IMR-90 (cell line): ENCODE measurements at regions not wholly inside any gene's neighbourhood (a gene's known extent, or its start where the extent isn't known, plus 50 kb on each side); places are given as distances from the start of the nearest gene placed in this dataset.
"Not testable (repeated sequence)": the region's sequence is repeated elsewhere in the genome, so short reads cannot be mapped to it uniquely, and the experiment has no call there.

Experiments used
- ATAC-seq: fragments of 200-7000 bp; cut with Tn5 transposase; 2 replicates; pipeline ENCODE4 v1.9.1; 2020; ENCODE audit warnings: low read depth, mild to moderate bottlenecking, moderate library complexity
- BruUV-seq: library from RNA; stranded (reverse); fragments of 400-500 nt; replicated peaks from 2 replicates; lab custom pipeline; 2021; lab: Mats Ljungman, UMichigan
- CTCF ChIA-PET: fragments of 300-600 bp; formaldehyde crosslinking; extraction: SDS; loops from one replicate; lab custom pipeline; 2021; ENCODE audit warnings: antibody characterized with exemption; lab: Yijun Ruan, JAX
- POLR2A ChIA-PET: fragments of 300-600 bp; sonication (Branson Sonifier 250); formaldehyde crosslinking; loops from one replicate; lab custom pipeline; 2022; ENCODE audit warnings: antibody characterized with exemption; ENCODE audit not compliant: unreplicated experiment; lab: Charles Lee
- DNase-seq: peaks from one replicate; pipeline ENCODE4 v3.0.0; 2013
- H2AFZ ChIP-seq: replicated peaks from 2 replicates; pipeline ENCODE3; 2013; ENCODE audit warnings: low read length, mild to moderate bottlenecking; ENCODE audit not compliant: poor library complexity
- H2AK5ac ChIP-seq: 2 replicates; pipeline ENCODE4 v1.6.1; 2013; ENCODE audit warnings: low read depth, low read length, inconsistent platforms
- H2AK9ac ChIP-seq: replicated peaks from 2 replicates; pipeline ENCODE3; 2013; ENCODE audit warnings: mild to moderate bottlenecking, low read depth, low read length, moderate library complexity; ENCODE audit not compliant: poor library complexity
- H2BK120ac ChIP-seq: 2 replicates; pipeline ENCODE4 v1.6.1; 2013; ENCODE audit warnings: low read depth, low read length, inconsistent platforms
- H2BK15ac ChIP-seq: 3 replicates; pipeline ENCODE4 v1.6.1; 2013; ENCODE audit warnings: low read depth, low read length, inconsistent platforms
- H2BK20ac ChIP-seq: 2 replicates; pipeline ENCODE4 v1.6.1; 2013; ENCODE audit warnings: low read depth, mild to moderate bottlenecking, inconsistent platforms, low read length, moderate library complexity
- H2BK5ac ChIP-seq: 2 replicates; pipeline ENCODE4 v1.6.1; 2013; ENCODE audit warnings: mild to moderate bottlenecking, low read depth, low read length, inconsistent platforms; ENCODE audit not compliant: poor library complexity, severe bottlenecking
- H3K14ac ChIP-seq: replicated peaks from 2 replicates; pipeline ENCODE4 v1.6.1; 2013; ENCODE audit warnings: low read depth, low read length, inconsistent platforms
- H3K18ac ChIP-seq: 2 replicates; pipeline ENCODE4 v1.6.1; 2013; ENCODE audit warnings: low read depth, low read length, control low read depth
- H3K23ac ChIP-seq: 2 replicates; pipeline ENCODE4 v1.6.1; 2013; ENCODE audit warnings: low read depth, low read length, inconsistent platforms
- H3K27ac ChIP-seq: 2 replicates; pipeline ENCODE4 v1.5.1; 2013; ENCODE audit warnings: mild to moderate bottlenecking, control low read depth, low read length; ENCODE audit not compliant: insufficient read depth
- H3K27me3 ChIP-seq: 2 replicates; pipeline ENCODE4 v1.6.1; 2013; ENCODE audit warnings: low read length; ENCODE audit not compliant: control insufficient read depth, insufficient read depth
- H3K36me3 ChIP-seq: 2 replicates; pipeline ENCODE4 v1.6.1; 2013; ENCODE audit warnings: low read length, mixed read lengths; ENCODE audit not compliant: control insufficient read depth, insufficient read depth
- H3K4ac ChIP-seq: 2 replicates; pipeline ENCODE4 v1.6.1; 2013; ENCODE audit warnings: low read depth, low read length, inconsistent platforms
- H3K4me1 ChIP-seq: 2 replicates; pipeline ENCODE4 v1.6.1; 2013; ENCODE audit warnings: low read length, mixed read lengths; ENCODE audit not compliant: control insufficient read depth, insufficient read depth
- H3K4me2 ChIP-seq: 2 replicates; pipeline ENCODE4 v1.6.1; 2013; ENCODE audit warnings: low read depth, mild to moderate bottlenecking, control low read depth, low read length, moderate library complexity
- H3K4me3 ChIP-seq: 2 replicates; pipeline ENCODE4 v1.5.1; 2013; ENCODE audit warnings: low read depth, mild to moderate bottlenecking, control low read depth, low read length, moderate library complexity; ENCODE audit not compliant: insufficient read depth
- H3K56ac ChIP-seq: 2 replicates; pipeline ENCODE4 v1.6.1; 2013; ENCODE audit warnings: low read length, inconsistent platforms; ENCODE audit not compliant: insufficient read depth; ENCODE audit errors: extremely low read depth
- H3K79me1 ChIP-seq, 2 experiments: 2 replicates each; pipeline ENCODE4 v1.6.1; 2013; ENCODE audit warnings: low read length in 2 of 2, inconsistent platforms in 1 of 2, low read depth in 1 of 2
- H3K9ac ChIP-seq: 2 replicates; pipeline ENCODE4 v1.6.1; 2013; ENCODE audit warnings: low read depth, low read length, control low read depth
- H3K9me1 ChIP-seq: 2 replicates; pipeline ENCODE4 v1.6.1; 2013; ENCODE audit warnings: low read length, inconsistent platforms; ENCODE audit not compliant: insufficient read depth
- H3K9me3 ChIP-seq: 2 replicates; pipeline ENCODE4 v1.6.1; 2013; ENCODE audit warnings: low read length; ENCODE audit not compliant: control insufficient read depth, insufficient read depth
- H4K20me1 ChIP-seq: 2 replicates; pipeline ENCODE4 v1.6.1; 2013; ENCODE audit warnings: low read length, inconsistent platforms; ENCODE audit not compliant: insufficient read depth
- H4K5ac ChIP-seq: 2 replicates; pipeline ENCODE4 v1.6.1; 2013; ENCODE audit warnings: mild to moderate bottlenecking, low read depth, low read length, control low read depth
- H4K8ac ChIP-seq, 2 experiments: 2 replicates each; pipeline ENCODE4 v1.6.1; 2013; ENCODE audit warnings: low read depth in 2 of 2, low read length in 2 of 2, control low read depth in 1 of 2, inconsistent platforms in 1 of 2
- H4K91ac ChIP-seq: 2 replicates; pipeline ENCODE4 v1.6.1; 2013; ENCODE audit warnings: low read depth, low read length, inconsistent platforms; ENCODE audit not compliant: insufficient read depth
- CEBPB ChIP-seq: IDR thresholded peaks from 2 replicates; pipeline ENCODE4 v1.6.1; 2012; ENCODE audit warnings: low read depth, low read length, improper control_type of control experiment
- MXI1 ChIP-seq: IDR thresholded peaks from 2 replicates; pipeline ENCODE4 v1.6.1; 2012; ENCODE audit warnings: low read depth, mild to moderate bottlenecking, low read length, moderate library complexity, borderline replicate concordance
- RCOR1 ChIP-seq: IDR thresholded peaks from 2 replicates; pipeline ENCODE4 v1.6.1; 2012; ENCODE audit warnings: mild to moderate bottlenecking, low read length, improper control_type of control experiment; ENCODE audit not compliant: insufficient replicate concordance
- WGBS, 2 experiments: methylation state at CpG; one replicate each; pipeline versions ENCODE4 v1.1.5 to v1.1.7; 2013; ENCODE audit warnings: missing lambda C conversion rate in 2 of 2; ENCODE audit not compliant: insufficient read length in 1 of 2; ENCODE audit errors: extremely low coverage in 2 of 2; 5-methylcytosine and 5-hydroxymethylcytosine counted together
- dilution Hi-C: fragments of 300-500 bp; cut with HindIII; formaldehyde crosslinking; loops from one replicate; pipeline ENCODE4 v1.14.3; 2018; ENCODE audit warnings: low sequenced_read_pairs; ENCODE audit not compliant: unreplicated experiment
- in situ Hi-C: fragments of 300-500 bp; cut with MboI; formaldehyde crosslinking; loops from 3 replicates; pipeline ENCODE4 v1.14.3; 2019; ENCODE audit warnings: low sequenced_read_pairs, inconsistent platforms, mixed read lengths
- intact Hi-C: fragments of 100-400 bp; cut with micrococcal nuclease; formaldehyde crosslinking; loops from 2 replicates; pipeline ENCODE4 v1.10.0; 2022

- Histone ChIP-seq H2BK120ac (no peak overlapping the region), H3K27ac (no peak overlapping the region)
These were observed 351.9 kb upstream of the TNC start for GRCh38 chr9:115469841-115470240.

GRCh38 chr9:115473032-115473431, 355.1 kb upstream of the TNC start:
- H3K14ac ChIP-seq, H3K9ac ChIP-seq, H2BK20ac ChIP-seq, H3K4ac ChIP-seq, dilution Hi-C loops, H3K79me1 ChIP-seq, H4K20me1 ChIP-seq, H2AK9ac ChIP-seq, H3K4me2 ChIP-seq, H4K91ac ChIP-seq, H2BK120ac ChIP-seq, ATAC-seq, H2AFZ ChIP-seq, H3K23ac ChIP-seq, H3K27ac ChIP-seq, DNase-seq, H4K5ac ChIP-seq, H2AK5ac ChIP-seq, BruUV-seq, H3K27me3 ChIP-seq, H3K9me1 ChIP-seq, H3K18ac ChIP-seq, H2BK5ac ChIP-seq, H4K8ac ChIP-seq, H3K4me1 ChIP-seq, POLR2A ChIA-PET, H3K36me3 ChIP-seq, CTCF ChIA-PET, H2BK15ac ChIP-seq, H3K9me3 ChIP-seq, in situ Hi-C loops, intact Hi-C loops, H3K4me3 ChIP-seq, H3K56ac ChIP-seq: not testable (repeated sequence)
- no CpG with 5 or more reads among the region's 3 CpGs for WGBS, 2 experiments

More at GRCh38 chr9:115469841-115470240, 351.9 kb upstream of the TNC start:
- in situ Hi-C loops, result no loop called here
- H4K20me1 ChIP-seq, result no peaks in the 10 kb centered on the region
- intact Hi-C loops, result no loop called here
- WGBS, 2 experiments, result no CpG with 5 or more reads among the region's 2 CpGs
- no peak overlapping the region for H3K4me3 ChIP-seq
- H3K36me3 ChIP-seq, result no peaks in the 10 kb centered on the region
- ChIA-PET CTCF (no interaction called here), POLR2A (interaction anchor here (0.6 kb wide), 1 partner anchor 137 kb away, joined by 3 read pairs; no protein-coding TSS in a partner anchor)
- no peak overlapping the region for H2AK5ac ChIP-seq
- DNase-seq (no peak), ATAC-seq (no peak)
- H2AK9ac ChIP-seq, result no peak overlapping the region
- H3K18ac ChIP-seq, result no peak overlapping the region
- no peak overlapping the region for H2BK20ac ChIP-seq
- H3K14ac ChIP-seq, result no peak overlapping the region
- dilution Hi-C loops, result no loop called here
- H4K8ac ChIP-seq, result no peak overlapping the region
- no peaks in the 10 kb centered on the region for H3K9me1 ChIP-seq
- H2BK5ac ChIP-seq, result no peak overlapping the region
- no peaks in the 10 kb centered on the region for H3K4me1 ChIP-seq
- H4K5ac ChIP-seq, result no peak overlapping the region
- peaks cover 4% of the 10 kb centered on the region; the same call in 1 of the 2 replicates for H3K27me3 ChIP-seq
- no TSS peak for BruUV-seq
- H3K23ac ChIP-seq, result no peak overlapping the region
- no peak overlapping the region for H3K9ac ChIP-seq
- H4K91ac ChIP-seq, result no peak overlapping the region
- TF ChIP-seq MXI1 (no peak), CEBPB (no peak), RCOR1 (no peak)
- H3K4ac ChIP-seq, result no peak overlapping the region
- H2AFZ ChIP-seq, result no peak overlapping the region
- H3K9me3 ChIP-seq, result peaks cover 7% of the 10 kb centered on the region
- H3K79me1 ChIP-seq, result no peaks in the 10 kb centered on the region
- H3K4me2 ChIP-seq, result no peak overlapping the region
- H3K56ac ChIP-seq, result no peak overlapping the region
- H2BK15ac ChIP-seq, result no peak overlapping the region
